ENCODE measurements at regions not wholly inside any gene's neighbourhood (a gene's known extent, or its start where the extent isn't known, plus 50 kb on each side); places are given as distances from the start of the nearest gene placed in this dataset.

DNA sequence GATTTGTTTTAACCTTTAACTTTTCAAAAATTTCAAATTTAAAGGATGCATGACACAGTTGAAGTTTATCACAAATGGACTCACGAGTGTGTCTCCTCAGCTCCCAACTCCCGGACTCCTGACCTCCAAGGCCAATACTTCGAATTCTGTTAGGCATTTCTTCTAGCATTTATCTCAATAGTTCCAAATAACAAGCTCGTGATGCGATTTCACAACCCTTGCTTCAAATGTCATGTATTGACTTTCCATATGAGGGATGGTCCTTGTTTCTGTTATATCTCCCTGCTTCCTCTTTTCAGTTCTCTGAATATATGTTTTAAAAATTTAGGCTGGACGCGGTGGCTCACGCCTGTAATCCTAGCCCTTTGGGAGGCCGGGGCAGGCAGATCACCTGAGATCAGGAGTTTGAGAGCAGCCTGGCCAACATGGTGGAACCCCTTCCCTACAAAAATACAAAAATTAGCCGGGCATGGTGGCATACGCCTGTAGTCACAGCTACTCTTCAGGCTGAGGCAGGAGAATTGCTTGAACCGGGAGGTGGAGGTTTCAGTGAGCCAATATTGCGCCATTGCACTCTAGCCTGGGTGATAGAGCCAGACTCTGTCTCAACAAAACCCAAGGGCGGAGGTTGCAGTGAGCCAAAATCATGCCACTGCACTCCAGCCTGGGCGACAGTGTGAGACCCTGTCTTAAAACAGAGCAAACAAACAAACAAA is 52.0 kb upstream of the TINAGL1 start:
- TF ChIP-seq, protein P1, sequence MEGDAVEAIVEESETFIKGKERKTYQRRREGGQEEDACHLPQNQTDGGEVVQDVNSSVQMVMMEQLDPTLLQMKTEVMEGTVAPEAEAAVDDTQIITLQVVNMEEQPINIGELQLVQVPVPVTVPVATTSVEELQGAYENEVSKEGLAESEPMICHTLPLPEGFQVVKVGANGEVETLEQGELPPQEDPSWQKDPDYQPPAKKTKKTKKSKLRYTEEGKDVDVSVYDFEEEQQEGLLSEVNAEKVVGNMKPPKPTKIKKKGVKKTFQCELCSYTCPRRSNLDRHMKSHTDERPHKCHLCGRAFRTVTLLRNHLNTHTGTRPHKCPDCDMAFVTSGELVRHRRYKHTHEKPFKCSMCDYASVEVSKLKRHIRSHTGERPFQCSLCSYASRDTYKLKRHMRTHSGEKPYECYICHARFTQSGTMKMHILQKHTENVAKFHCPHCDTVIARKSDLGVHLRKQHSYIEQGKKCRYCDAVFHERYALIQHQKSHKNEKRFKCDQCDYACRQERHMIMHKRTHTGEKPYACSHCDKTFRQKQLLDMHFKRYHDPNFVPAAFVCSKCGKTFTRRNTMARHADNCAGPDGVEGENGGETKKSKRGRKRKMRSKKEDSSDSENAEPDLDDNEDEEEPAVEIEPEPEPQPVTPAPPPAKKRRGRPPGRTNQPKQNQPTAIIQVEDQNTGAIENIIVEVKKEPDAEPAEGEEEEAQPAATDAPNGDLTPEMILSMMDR (IDR thresholded peaks at IDR 0.05; ENCODE audit: insufficient read depth, low read depth, low read length) = no peak
- TF ChIP-seq EZH2 (IDR thresholded peaks at IDR 0.05; ENCODE audit: insufficient read depth, low read length) = no peak
